Fibroblast of villous mesenchyme (primary cell): ENCODE measurements at regions not wholly inside any gene's neighbourhood (a gene's known extent, or its start where the extent isn't known, plus 50 kb on each side); places are given as distances from the start of the nearest gene placed in this dataset.

Experiments used
- DNase-seq: peaks from one replicate; pipeline ENCODE4 v3.0.0-alpha.2; 2010; ENCODE audit warnings: low read depth
- H3K4me3 ChIP-seq: 2 replicates; pipeline ENCODE4 v1.5.1; 2011; ENCODE audit warnings: low read depth, mild to moderate bottlenecking, low read length
- CTCF ChIP-seq: IDR thresholded peaks from 2 replicates; pipeline ENCODE4 v1.5.1; 2012; ENCODE audit warnings: low read depth, mild to moderate bottlenecking, low read length; ENCODE audit not compliant: insufficient read depth

GRCh38 chr4:152102436-152103000 lies 341.7 kb upstream of the GATB start:
- no peak for DNase-seq
- no peak for TF ChIP-seq CTCF
- H3K4me3 ChIP-seq: no peak overlapping the region

- no peak overlapping the region for H3K4me3 ChIP-seq
- peak; percentile 35 for DNase-seq
- TF ChIP-seq CTCF: no peak
Observed at GRCh38 chr4:152101556-152102435, 341.0 kb upstream of the GATB start.

GRCh38 chr4:152100379-152101201 lies 339.8 kb upstream of the GATB start:
- DNase-seq: no peak
- H3K4me3 ChIP-seq: no peak overlapping the region
- no peak for TF ChIP-seq CTCF

- no peak overlapping the region for H3K4me3 ChIP-seq
- no peak for TF ChIP-seq CTCF
- DNase-seq: no peak
Observed at GRCh38 chr4:152099981-152100378, 339.2 kb upstream of the GATB start.

GRCh38 chr4:152099555-152099954 lies 338.7 kb upstream of the GATB start:
- DNase-seq: no peak
- TF ChIP-seq CTCF: no peak
- no peak overlapping the region for H3K4me3 ChIP-seq

- no peak overlapping the region for H3K4me3 ChIP-seq
- DNase-seq: no peak
- TF ChIP-seq CTCF: no peak
Observed at GRCh38 chr4:152099061-152099425, 338.2 kb upstream of the GATB start.
